Retinal pigment epithelial cell (primary cell): ENCODE measurements at regions not wholly inside any gene's neighbourhood (a gene's known extent, or its start where the extent isn't known, plus 50 kb on each side); places are given as distances from the start of the nearest gene placed in this dataset.

ENCODE experiments used
- DNase-seq: peaks from one replicate; pipeline ENCODE4 v3.0.0-alpha.2; 2010; ENCODE audit warnings: low read depth
- H3K4me3 ChIP-seq: 2 replicates; pipeline ENCODE4 v1.5.1; 2011; ENCODE audit warnings: mild to moderate bottlenecking, low read length, control low read depth, moderate library complexity
- CTCF ChIP-seq: conservative IDR thresholded peaks from 2 replicates; pipeline ENCODE4 v1.5.1; 2011; ENCODE audit warnings: low read depth, low read length, control low read depth, inconsistent platforms

GRCh38 chr2:237150186-237150585, 64.5 kb downstream of the COPS8 start:
- no peak for TF ChIP-seq CTCF
- DNase-seq: no peak
- H3K4me3 ChIP-seq: no peak overlapping the region

DNA sequence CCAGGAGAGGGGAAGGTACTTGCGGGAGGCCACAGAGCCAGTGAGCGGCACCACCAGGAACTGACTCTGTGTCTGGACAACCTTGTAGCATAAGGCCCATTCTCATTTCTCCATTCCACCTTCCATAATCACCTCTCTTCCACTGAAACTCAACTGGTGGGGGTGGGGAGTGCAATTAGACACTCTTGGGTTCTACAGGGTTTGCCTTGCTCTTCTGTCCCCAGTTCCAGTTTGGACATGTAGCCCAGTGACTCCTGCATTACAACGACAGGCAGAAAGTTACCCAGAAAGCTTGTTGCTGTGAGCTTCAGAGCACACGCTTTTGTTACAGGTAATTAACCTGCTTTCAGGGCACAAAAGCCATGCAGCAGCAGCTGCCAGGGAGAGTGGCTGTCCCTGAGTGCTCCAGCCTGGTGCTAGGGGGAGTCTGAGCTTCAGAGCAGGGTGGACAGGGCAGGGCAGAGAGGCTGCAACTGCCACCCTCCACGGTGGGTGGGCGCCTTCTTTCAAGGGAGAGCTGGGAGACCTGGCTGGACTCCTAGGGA, 65.2 kb downstream of the COPS8 start:
- DNase-seq: no peak
- H3K4me3 ChIP-seq: no peak overlapping the region
- TF ChIP-seq CTCF: no peak

DNA sequence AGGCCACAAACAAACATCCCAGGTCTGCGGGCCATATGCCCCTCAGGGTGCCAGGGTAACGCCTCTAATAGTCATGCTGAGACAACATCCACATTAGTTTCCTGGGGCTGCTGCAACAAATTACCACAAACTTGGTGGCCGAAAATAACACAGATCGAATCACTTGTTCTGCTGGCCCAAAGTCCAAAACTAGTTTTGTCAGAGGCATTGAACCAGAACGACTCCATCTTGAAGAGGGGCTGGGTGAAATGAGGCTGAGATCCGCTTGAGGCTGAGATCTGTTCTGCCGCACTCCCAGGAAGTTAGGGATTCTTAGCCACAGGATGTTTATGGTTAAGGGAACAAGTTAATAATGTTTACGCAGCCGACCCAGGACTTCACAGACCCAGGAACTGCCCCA, 66.7 kb downstream of the COPS8 start:
- no peak overlapping the region for H3K4me3 ChIP-seq
- no peak for TF ChIP-seq CTCF
- DNase-seq: no peak

DNA sequence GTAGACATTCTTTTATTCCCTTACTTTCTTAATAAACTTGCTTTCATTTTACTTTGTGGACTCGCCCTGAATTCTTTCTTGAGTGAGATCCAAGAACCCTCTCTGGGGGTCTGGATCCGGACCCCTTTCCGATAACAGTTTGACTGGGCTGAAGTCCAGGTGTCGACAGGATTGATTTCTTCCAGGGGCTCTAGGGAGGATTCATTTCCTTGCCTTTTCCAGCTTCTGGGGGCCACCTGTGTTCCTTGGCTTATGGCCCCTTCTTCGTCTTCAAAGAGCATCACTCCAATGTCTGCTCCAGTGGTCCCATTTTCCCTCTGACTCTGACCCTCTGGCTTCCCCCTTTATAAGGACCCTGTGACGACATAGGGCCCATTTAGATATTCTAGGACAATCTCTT, 67.5 kb downstream of the COPS8 start:
- no peak for DNase-seq
- H3K4me3 ChIP-seq: no peak overlapping the region
- no peak for TF ChIP-seq CTCF

GRCh38 chr2:237154082-237154638, 68.5 kb downstream of the COPS8 start:
- TF ChIP-seq CTCF: peak; percentile 87
- no peak overlapping the region for H3K4me3 ChIP-seq
- no peak for DNase-seq

DNA sequence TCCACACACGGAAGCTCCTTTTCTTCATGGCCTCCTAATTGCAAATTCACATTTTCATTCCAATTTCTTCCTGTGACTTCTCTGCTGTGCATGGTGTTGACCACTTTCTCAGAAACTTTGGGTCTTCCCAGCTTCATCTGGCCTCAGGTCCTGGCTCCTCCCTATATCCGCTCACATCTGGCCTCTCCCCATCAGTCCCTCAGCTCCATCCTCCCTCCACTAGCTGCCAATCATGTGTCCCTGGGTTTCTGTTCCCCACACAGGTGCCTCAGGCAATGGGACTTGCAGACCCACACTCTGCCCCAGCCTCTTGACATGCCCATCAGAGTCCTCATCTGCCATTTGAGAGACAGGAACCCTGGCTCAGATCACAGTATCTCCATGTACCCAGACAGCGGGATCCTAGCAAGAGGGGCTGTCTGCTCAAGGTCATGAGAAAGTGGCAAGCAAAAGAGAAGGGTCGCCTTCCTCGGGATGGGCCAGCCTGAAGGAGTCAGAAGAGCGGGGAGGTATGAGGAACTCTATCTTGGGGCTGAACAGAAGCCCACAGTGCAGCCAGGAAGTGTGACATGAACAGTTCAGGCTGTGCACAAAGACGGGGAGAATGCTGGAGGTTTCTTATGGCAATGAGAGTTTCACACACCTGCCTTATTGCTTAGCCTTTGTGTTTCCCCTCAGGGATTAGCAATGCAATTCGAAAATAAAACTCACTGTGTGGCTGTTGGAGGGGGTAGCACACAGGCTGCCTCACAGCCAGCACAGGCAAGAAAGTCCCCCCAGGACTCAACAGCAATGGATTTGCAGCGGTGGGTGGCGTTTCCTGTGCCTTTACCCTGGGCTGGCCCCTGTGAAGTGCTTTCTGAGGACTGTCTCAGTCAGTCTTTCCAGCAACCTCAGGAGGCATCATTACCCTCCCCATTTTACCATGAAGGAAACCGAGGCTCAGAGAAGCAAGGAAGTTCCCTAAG, 69.5 kb downstream of the COPS8 start:
- DNase-seq: no peak
- no peak for TF ChIP-seq CTCF
- no peak overlapping the region for H3K4me3 ChIP-seq
